Astrocyte of the spinal cord (primary cell): ENCODE measurements at regions not wholly inside any gene's neighbourhood (a gene's known extent, or its start where the extent isn't known, plus 50 kb on each side); places are given as distances from the start of the nearest gene placed in this dataset.

Experiments
- DNase-seq: peaks from one replicate; pipeline ENCODE4 v3.0.0; 2011; ENCODE audit warnings: low read depth, low spot score
- H3K4me3 ChIP-seq: 2 replicates; pipeline ENCODE4 v1.5.1; 2011; ENCODE audit warnings: low read depth, mild to moderate bottlenecking, low read length, moderate library complexity
- CTCF ChIP-seq: IDR thresholded peaks from 2 replicates; pipeline ENCODE4 v1.5.1; 2012; ENCODE audit warnings: low read depth, mild to moderate bottlenecking, low read length, inconsistent platforms
- in situ Hi-C: cut with HindIII; loops from 2 replicates; pipeline ENCODE4 v1.10.0; 2017; ENCODE audit warnings: low sequenced_read_pairs

- in situ Hi-C loops = no loop called here
- no peak overlapping the region for H3K4me3 ChIP-seq
- no peak for TF ChIP-seq CTCF
- no peak for DNase-seq
Observed at GRCh38 chr1:232274236-232274855, 355.6 kb downstream of the SIPA1L2 start.

GRCh38 chr1:232273011-232273410 is 356.9 kb downstream of the SIPA1L2 start:
- no peak overlapping the region for H3K4me3 ChIP-seq
- in situ Hi-C loops = no loop called here
- no peak for TF ChIP-seq CTCF
- DNase-seq = no peak

GRCh38 chr1:232271991-232272589 is 357.8 kb downstream of the SIPA1L2 start:
- no peak overlapping the region for H3K4me3 ChIP-seq
- in situ Hi-C loops = no loop called here
- DNase-seq = peak; percentile 22
- TF ChIP-seq CTCF = no peak

GRCh38 chr1:232271299-232271698 is 358.6 kb downstream of the SIPA1L2 start:
- TF ChIP-seq CTCF = no peak
- DNase-seq = no peak
- H3K4me3 ChIP-seq = no peak overlapping the region
- in situ Hi-C loops = no loop called here

GRCh38 chr1:232269988-232270387 is 359.9 kb downstream of the SIPA1L2 start:
- no peak overlapping the region for H3K4me3 ChIP-seq
- in situ Hi-C loops = no loop called here
- DNase-seq = no peak
- no peak for TF ChIP-seq CTCF

- TF ChIP-seq CTCF = no peak
- in situ Hi-C loops = no loop called here
- H3K4me3 ChIP-seq = no peak overlapping the region
Observed at GRCh38 chr1:232267837-232268598, 361.9 kb downstream of the SIPA1L2 start.

More at GRCh38 chr1:232267837-232268598, 361.9 kb downstream of the SIPA1L2 start:
- DNase-seq = no peak
